ENCODE measurements at regions not wholly inside any gene's neighbourhood (a gene's known extent, or its start where the extent isn't known, plus 50 kb on each side); places are given as distances from the start of the nearest gene placed in this dataset.

DNA sequence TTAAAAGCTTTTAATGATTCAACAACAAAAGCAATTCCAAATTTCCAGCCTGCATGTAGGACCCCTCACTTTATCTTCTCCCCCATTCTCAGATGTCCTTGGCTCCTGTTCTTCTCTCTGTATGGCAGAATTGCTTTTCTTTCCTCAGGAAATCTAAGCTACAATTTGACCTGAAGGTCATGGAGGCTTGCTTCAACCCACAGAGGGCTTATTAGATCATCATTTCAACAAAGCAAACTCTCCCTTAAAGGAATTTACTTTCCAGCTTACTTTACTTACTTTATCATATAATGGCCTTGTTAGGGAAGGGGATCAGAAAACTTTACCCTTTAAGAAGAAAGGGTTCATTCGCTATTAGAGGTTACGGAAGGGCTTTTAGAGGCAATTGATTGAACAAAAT, 211.5 kb downstream of the RAD51AP2 start:
- Mint-ChIP-seq H3K9me3 (no peaks in the 10 kb centered on the region), H3K27me3 (no peaks in the 10 kb centered on the region), H3K4me3 (no peak overlapping the region), H3K4me1 (no peaks in the 10 kb centered on the region), H3K36me3 (no peaks in the 10 kb centered on the region), H3K27ac (no peak overlapping the region)
- DNase-seq: no peak
- CTCF ChIA-PET: no interaction called here

DNA sequence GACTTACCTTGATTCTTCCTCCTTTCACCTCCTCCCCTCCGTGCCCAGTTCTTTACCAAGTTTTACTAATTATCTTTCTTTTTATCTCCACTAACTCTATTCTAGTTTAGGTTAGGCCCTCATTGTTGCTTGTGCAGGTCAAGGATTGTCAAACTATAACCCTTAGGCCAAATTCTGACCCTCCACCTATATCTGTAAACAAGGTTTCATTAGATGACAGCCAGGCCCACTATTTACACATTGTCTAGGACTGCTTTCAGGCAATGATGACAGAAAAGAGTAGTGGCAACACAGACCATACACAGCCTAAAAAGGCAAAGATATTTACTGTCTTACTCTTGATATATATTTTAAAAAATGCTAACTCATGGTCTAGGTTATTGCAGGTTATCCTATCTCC, 212.0 kb downstream of the RAD51AP2 start:
- Mint-ChIP-seq H3K27ac (no peak overlapping the region), H3K4me1 (no peaks in the 10 kb centered on the region), H3K27me3 (no peaks in the 10 kb centered on the region), H3K9me3 (no peaks in the 10 kb centered on the region), H3K36me3 (no peaks in the 10 kb centered on the region), H3K4me3 (no peak overlapping the region)
- CTCF ChIA-PET: no interaction called here
- DNase-seq: no peak

DNA sequence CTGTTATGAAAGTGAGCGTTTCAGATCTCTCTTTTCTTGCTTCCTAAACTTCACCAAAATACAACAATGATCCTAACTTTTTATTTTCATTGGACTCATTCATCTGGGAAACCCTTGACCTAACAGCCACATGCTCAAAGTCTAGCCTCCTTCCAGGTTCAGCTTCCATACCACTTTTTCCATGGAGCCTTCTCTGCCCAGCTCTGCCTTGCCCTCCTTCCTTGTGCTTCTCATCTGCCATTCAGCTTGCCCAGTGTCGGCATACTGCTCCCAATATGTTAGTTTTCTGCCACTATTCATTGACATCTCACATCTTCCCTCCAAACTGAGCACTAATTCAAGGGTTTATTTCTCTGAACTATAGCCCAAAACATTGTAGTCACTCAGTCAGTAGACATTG, 214.7 kb downstream of the RAD51AP2 start:
- DNase-seq: no peak
- Mint-ChIP-seq H3K4me3 (no peak overlapping the region), H3K27me3 (no peaks in the 10 kb centered on the region), H3K27ac (no peak overlapping the region), H3K9me3 (no peaks in the 10 kb centered on the region), H3K36me3 (no peaks in the 10 kb centered on the region), H3K4me1 (no peaks in the 10 kb centered on the region)
- CTCF ChIA-PET: no interaction called here

DNA sequence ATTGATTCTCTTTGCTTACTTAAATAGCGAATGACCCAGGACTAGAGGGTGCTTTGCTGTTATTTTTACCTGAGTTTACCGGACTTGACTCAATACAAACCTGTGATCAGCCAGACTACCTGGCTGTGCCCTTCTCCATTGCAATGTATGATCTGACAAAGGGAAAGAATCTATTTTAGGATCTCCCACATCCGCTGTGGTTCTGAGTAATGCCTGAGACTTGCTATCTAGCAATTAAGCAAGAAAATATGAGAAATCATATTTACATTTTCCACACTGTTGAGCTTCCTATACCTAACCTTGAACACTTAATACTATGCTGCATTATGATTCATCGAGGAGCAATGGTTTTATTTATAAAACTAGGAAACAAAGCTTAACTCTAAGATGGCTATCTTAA, 215.2 kb downstream of the RAD51AP2 start:
- no peak for DNase-seq
- Mint-ChIP-seq H3K4me1 (no peaks in the 10 kb centered on the region), H3K36me3 (no peaks in the 10 kb centered on the region), H3K27me3 (no peaks in the 10 kb centered on the region), H3K9me3 (no peaks in the 10 kb centered on the region), H3K27ac (no peak overlapping the region), H3K4me3 (no peak overlapping the region)
- CTCF ChIA-PET: no interaction called here

DNA sequence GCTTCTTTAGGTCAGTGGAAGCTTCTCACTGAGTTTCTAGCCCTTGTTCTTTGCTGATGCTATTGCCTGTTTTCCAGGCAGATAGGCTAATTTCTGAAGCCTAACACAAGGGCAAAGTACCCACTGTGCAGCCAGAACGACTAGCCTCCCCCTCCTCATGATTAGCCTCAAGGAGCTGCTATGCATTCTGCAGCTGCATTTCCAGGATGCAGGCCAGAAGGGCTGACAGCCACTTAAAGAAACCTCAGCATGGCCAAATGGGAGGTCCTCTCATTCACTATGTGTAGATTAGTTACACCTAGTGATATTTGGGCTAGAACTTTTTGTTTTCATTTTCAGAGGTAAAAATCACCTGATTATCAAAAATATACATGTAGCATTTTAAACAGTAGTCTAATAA, 216.0 kb downstream of the RAD51AP2 start:
- no peak for DNase-seq
- no peaks in the 10 kb centered on the region for H3K27me3 Mint-ChIP-seq
- CTCF ChIA-PET: no interaction called here
- H3K4me1 Mint-ChIP-seq: no peaks in the 10 kb centered on the region
- H3K27ac Mint-ChIP-seq: no peak overlapping the region
- H3K9me3 Mint-ChIP-seq: no peaks in the 10 kb centered on the region
- no peaks in the 10 kb centered on the region for H3K36me3 Mint-ChIP-seq
- no peak overlapping the region for H3K4me3 Mint-ChIP-seq

DNA sequence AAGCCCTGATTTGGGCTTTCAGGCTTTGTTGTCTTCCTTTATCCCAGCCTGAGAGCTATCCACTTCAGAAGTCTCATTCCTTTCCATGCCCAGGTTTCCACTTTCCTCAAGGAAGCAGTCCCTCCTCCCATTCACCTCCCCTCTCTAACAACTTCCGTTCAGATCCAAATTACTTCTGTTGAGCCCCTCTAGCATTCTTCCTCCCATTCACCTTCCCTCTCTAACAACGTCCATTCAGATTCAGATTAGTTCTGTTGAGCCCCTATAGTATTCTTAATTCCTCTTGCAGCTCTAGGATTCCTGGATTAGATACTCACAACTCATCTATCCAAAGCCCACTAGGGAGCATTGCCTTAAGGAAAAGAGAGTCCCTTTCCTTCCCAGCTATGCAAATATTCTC, 216.8 kb downstream of the RAD51AP2 start:
- CTCF ChIA-PET: no interaction called here
- no peak for DNase-seq
- Mint-ChIP-seq H3K4me1 (no peaks in the 10 kb centered on the region), H3K27me3 (no peaks in the 10 kb centered on the region), H3K27ac (no peak overlapping the region), H3K9me3 (no peaks in the 10 kb centered on the region), H3K36me3 (no peaks in the 10 kb centered on the region), H3K4me3 (no peak overlapping the region)

DNA sequence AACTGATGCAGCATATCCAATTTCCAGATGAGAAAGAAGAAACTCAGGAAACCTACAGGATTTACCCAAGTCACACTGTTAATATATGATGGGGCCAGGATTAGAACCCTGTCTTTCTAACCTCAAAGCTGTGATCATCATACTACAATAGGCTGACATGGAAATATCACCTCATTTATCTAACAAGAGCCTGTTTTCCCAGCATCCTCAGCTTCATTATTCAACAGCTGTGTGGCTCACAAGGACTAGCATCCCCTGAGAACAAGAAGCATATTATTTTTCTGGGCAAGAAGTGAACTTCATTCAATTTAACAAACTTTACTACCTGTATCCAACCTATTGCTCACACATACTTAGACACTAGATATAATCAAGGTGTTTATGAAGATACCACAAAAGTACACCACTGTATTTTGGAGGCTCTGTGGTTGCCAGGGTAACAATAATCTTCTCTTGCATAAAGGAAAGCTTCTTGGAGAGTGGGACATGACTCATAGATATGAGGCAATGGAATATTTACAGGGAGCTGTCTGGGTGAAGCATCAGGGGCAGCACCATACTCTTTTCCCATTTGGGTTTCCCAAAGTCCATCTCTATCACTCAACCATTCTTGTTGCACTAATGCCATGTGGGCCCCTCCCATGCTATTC, 218.2 kb downstream of the RAD51AP2 start:
- DNase-seq: no peak
- H3K4me1 Mint-ChIP-seq: no peaks in the 10 kb centered on the region
- H3K27ac Mint-ChIP-seq: no peak overlapping the region
- H3K27me3 Mint-ChIP-seq: no peaks in the 10 kb centered on the region
- no peak overlapping the region for H3K4me3 Mint-ChIP-seq
- CTCF ChIA-PET: no interaction called here
- no peaks in the 10 kb centered on the region for H3K9me3 Mint-ChIP-seq
- no peaks in the 10 kb centered on the region for H3K36me3 Mint-ChIP-seq

DNA sequence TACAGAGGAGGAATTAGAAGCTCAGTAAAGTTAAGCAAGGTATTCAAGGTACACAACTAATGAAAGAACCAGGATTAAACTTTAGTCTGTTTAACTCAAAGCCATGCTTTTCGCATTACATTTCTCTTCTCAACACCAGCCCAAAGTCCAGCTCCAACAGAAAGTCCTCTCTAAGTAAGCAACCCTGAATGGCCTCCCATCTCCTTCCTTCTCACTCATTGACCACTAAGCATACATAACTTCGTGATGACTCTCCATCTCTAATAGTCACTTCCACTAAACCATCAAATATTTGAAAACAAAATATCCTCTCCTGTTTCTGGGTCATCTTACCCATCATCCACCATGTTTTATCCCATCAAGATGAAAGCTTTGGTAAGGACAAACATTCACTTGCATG, 219.8 kb downstream of the RAD51AP2 start:
- CTCF ChIA-PET: no interaction called here
- H3K27ac Mint-ChIP-seq: no peak overlapping the region
- no peaks in the 10 kb centered on the region for H3K4me1 Mint-ChIP-seq
- H3K9me3 Mint-ChIP-seq: no peaks in the 10 kb centered on the region
- no peaks in the 10 kb centered on the region for H3K27me3 Mint-ChIP-seq
- DNase-seq: no peak
- no peak overlapping the region for H3K4me3 Mint-ChIP-seq
- no peaks in the 10 kb centered on the region for H3K36me3 Mint-ChIP-seq

DNA sequence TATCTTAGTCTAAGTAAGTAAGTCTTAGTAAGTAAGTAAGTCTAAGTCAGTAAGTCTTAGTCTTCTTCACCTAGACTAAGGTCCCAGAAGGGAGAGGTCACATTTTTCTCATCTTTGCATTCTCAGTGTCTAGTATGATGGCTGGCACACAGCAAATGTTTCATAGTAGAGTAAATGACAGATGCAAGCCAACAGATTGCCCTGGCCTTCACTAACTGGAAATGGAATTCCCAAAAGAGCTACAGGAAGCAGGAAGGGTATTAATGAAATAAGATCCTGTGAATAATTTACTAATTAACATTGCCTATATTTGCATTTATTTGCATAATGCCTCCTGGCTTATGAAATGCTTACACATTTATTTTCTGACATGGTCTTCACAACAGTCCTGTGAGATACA, 221.6 kb downstream of the RAD51AP2 start:
- Mint-ChIP-seq H3K4me1 (no peaks in the 10 kb centered on the region), H3K36me3 (no peaks in the 10 kb centered on the region), H3K9me3 (no peaks in the 10 kb centered on the region), H3K4me3 (no peak overlapping the region), H3K27ac (no peak overlapping the region), H3K27me3 (no peaks in the 10 kb centered on the region)
- no peak for DNase-seq
- CTCF ChIA-PET: no interaction called here

DNA sequence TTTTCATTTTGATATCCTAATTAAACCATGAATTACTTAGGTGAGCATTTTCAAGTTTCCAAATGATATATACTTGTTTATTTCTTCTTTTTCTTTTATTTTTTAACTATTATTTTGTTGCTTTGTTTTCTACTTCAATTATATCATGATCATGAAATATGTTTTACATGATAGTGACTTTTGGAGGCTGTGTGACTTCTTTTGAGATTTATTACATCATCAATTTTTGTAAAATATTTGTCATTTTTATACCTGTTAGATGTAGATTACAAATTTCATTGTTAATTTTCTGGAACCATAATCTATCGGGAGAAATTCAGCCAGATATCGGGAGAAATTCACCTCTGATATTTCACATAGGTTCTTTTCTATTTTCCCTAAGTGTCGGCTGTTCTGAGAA, 228.6 kb downstream of the RAD51AP2 start:
- no peaks in the 10 kb centered on the region for H3K4me1 Mint-ChIP-seq
- H3K36me3 Mint-ChIP-seq: no peaks in the 10 kb centered on the region
- CTCF ChIA-PET: no interaction called here
- no peak for DNase-seq
- no peaks in the 10 kb centered on the region for H3K27me3 Mint-ChIP-seq
- peaks cover 2% of the 10 kb centered on the region for H3K9me3 Mint-ChIP-seq
- H3K27ac Mint-ChIP-seq: no peak overlapping the region
- H3K4me3 Mint-ChIP-seq: no peak overlapping the region

DNA sequence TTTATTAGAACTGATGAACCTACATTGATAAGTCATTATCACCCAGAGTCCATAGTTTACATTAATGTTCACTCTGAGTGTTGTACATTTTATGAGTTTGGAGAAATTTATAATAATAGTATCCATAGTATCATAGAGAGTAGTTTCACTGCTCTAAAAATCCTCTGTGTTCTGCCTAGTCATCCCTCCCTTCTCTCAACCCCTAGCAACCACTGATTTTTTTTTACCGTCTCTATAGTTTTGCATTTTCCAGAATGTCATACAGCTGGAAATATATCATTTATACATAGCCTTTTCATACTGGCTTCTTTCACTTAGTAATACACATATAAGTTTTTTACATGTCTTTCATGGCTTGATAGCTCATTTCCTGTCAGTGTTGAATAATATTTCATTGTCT, 231.1 kb downstream of the RAD51AP2 start:
- Mint-ChIP-seq H3K9me3 (peaks cover 5% of the 10 kb centered on the region), H3K4me1 (no peaks in the 10 kb centered on the region), H3K27ac (no peak overlapping the region), H3K4me3 (no peak overlapping the region), H3K27me3 (no peaks in the 10 kb centered on the region), H3K36me3 (no peaks in the 10 kb centered on the region)
- CTCF ChIA-PET: no interaction called here
- no peak for DNase-seq

DNA sequence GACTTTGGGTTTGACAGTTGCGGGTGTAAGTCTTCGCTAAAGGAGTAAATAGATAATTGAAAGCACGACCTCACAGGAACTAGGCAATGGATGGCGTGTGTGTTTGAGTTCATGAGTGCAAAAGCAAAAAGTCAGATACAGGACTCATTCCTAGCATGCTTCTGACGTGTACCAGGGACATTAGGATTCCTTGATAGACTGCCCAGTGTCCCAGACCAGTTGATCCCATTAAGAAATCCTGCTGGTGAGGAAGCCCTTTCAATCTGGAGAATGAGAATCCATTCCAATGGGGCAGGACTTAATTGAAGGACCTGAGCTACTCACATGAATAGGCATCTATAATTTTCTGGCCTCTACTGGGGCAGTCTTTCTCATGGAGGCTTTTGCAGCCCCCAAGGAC, 235.4 kb downstream of the RAD51AP2 start:
- H3K4me3 Mint-ChIP-seq: no peak overlapping the region
- peaks cover 5% of the 10 kb centered on the region for H3K9me3 Mint-ChIP-seq
- CTCF ChIA-PET: interaction anchor here (1.1 kb wide), 1 partner anchor 111 kb away, joined by 3 read pairs; no protein-coding TSS in a partner anchor

DNA sequence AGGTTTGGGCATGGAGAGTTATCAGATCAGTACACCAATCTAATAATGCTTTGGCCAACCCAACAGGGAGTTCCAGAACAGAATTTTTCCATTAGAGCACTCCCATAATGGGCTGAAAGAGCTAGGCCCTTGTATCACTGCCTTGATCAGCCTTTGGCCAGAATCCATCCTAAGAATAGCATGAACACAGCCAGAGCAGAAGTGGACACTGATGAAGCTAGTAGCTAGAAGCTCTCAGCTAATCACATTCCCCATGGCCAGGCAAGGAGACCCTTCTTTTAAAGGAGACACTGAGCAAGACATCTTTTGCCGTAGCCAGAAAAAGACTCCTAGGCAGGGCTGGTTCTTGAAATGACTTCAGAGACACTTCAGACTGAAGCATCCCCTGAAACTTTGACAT, 236.0 kb downstream of the RAD51AP2 start:
- Mint-ChIP-seq H3K36me3 (no peaks in the 10 kb centered on the region), H3K27ac (no peak overlapping the region), H3K4me3 (no peak overlapping the region), H3K9me3 (peaks cover 5% of the 10 kb centered on the region), H3K27me3 (no peaks in the 10 kb centered on the region), H3K4me1 (no peaks in the 10 kb centered on the region)
- DNase-seq: no peak
- CTCF ChIA-PET: interaction anchor here (1.1 kb wide), 1 partner anchor 110 kb away, joined by 3 read pairs; no protein-coding TSS in a partner anchor

More for the DNA sequence above, 235.4 kb downstream of the RAD51AP2 start:
- DNase-seq: no peak
- no peaks in the 10 kb centered on the region for H3K4me1 Mint-ChIP-seq
- no peaks in the 10 kb centered on the region for H3K36me3 Mint-ChIP-seq
- no peak overlapping the region for H3K27ac Mint-ChIP-seq
- no peaks in the 10 kb centered on the region for H3K27me3 Mint-ChIP-seq

DNA sequence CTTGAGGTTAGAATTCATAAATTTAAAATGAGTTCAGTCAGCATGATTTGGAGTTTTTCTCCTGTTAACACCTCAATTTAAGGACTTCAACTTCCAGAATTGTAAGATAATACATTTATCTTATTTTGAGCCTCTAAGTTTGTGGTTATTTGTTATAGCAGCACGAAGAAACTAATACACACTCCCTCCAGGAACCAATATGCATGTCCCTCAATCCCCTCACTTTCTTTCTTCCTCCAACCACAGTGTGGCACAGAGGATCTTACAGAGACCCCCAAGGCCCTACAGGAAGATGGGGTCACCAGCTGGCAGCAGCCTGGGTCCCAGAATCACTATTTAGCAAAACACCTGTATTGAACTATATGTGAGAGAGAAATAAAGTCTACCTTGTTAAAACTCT, 242.0 kb downstream of the RAD51AP2 start:
- Mint-ChIP-seq H3K9me3 (peaks cover 7% of the 10 kb centered on the region), H3K4me3 (no peak overlapping the region), H3K36me3 (no peaks in the 10 kb centered on the region), H3K27ac (no peak overlapping the region), H3K4me1 (no peaks in the 10 kb centered on the region), H3K27me3 (no peaks in the 10 kb centered on the region)
- CTCF ChIA-PET: no interaction called here
- DNase-seq: no peak

DNA sequence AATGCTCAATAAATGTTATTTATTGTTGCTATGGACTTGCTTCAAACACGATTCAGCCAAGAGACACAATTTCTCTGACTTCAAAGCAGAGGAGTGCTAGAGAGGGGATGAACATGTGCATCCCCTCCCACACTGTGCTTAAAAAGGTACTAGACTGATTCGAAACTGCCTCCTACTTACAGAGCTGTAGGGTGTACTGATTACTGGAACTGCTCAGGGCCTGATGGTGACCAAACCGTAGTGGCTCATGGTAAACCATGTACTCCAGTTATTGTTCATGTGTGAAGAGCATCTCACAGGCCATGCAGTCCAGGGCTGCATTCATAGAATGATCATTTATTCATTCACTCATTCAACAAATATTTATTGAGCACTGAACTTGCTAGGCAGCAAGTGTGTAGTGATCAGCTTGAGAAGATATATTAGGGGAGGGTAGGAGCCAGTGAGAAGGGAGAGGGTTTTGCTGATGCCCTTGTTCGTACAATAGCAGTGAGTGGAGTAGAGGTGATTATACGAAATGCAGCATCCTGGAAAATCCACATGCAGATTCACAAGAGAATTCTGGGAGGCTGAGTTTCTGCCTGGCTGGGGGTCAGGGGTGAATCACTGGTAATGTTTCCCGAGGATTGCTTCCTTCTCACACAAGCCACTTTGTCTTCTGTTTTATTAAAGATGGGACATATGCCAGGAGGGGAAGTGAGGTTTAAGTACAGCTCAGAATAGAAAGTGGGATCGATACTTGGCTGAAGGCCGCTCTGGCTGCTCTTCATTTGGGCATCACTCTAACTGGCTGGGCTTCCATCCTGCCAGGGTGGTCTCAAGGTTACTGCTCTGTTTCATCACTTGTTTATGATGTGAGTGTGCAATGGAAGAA, 245.4 kb downstream of the RAD51AP2 start:
- CTCF ChIA-PET: no interaction called here
- no peak overlapping the region for H3K27ac Mint-ChIP-seq
- no peaks in the 10 kb centered on the region for H3K36me3 Mint-ChIP-seq
- H3K27me3 Mint-ChIP-seq: no peaks in the 10 kb centered on the region
- H3K4me1 Mint-ChIP-seq: no peaks in the 10 kb centered on the region
- no peak overlapping the region for H3K4me3 Mint-ChIP-seq
- DNase-seq: no peak
- peaks cover 7% of the 10 kb centered on the region for H3K9me3 Mint-ChIP-seq
